DOHH2 (cell line): ENCODE measurements at regions not wholly inside any gene's neighbourhood (a gene's known extent, or its start where the extent isn't known, plus 50 kb on each side); places are given as distances from the start of the nearest gene placed in this dataset.

ENCODE experiments used
- H3F3A ChIP-seq: fragments of 200-600 bp; sonication (generic), shearing (Covaris generic); 2 replicates; pipeline ENCODE4 v1.6.0; 2016; ENCODE audit warnings: antibody characterized with exemption, mild to moderate bottlenecking; ENCODE audit not compliant: control insufficient read depth, insufficient read depth
- H3K27ac ChIP-seq: fragments of 200-600 bp; sonication (generic); 2 replicates; pipeline ENCODE4 v1.5.1; 2014; ENCODE audit warnings: low read depth, mild to moderate bottlenecking, low read length, moderate library complexity
- H3K27me3 ChIP-seq: fragments of 200-600 bp; sonication (generic); 2 replicates; pipeline ENCODE4 v1.6.1; 2014; ENCODE audit warnings: mild to moderate bottlenecking, low read length, mixed read lengths; ENCODE audit not compliant: control insufficient read depth
- H3K36me3 ChIP-seq: fragments of 200-600 bp; sonication (generic); 2 replicates; pipeline ENCODE4 v1.6.1; 2014; ENCODE audit warnings: mild to moderate bottlenecking, low read length, moderate library complexity, mixed read lengths; ENCODE audit not compliant: control insufficient read depth
- H3K4me1 ChIP-seq: fragments of 200-600 bp; sonication (generic); 2 replicates; pipeline ENCODE4 v1.6.1; 2014; ENCODE audit warnings: mild to moderate bottlenecking, low read length, mixed read lengths; ENCODE audit not compliant: control insufficient read depth
- H3K4me2 ChIP-seq: fragments of 200-600 bp; sonication (generic); 2 replicates; pipeline ENCODE4 v1.6.0; 2014; ENCODE audit warnings: mild to moderate bottlenecking, low read length, moderate library complexity
- H3K4me3 ChIP-seq: fragments of 200-600 bp; sonication (generic); 2 replicates; pipeline ENCODE4 v1.5.1; 2014; ENCODE audit warnings: mild to moderate bottlenecking, low read length, mixed read lengths
- H3K79me2 ChIP-seq: fragments of 200-600 bp; sonication (generic); 2 replicates; pipeline ENCODE4 v1.6.1; 2014; ENCODE audit warnings: mild to moderate bottlenecking, low read length, mixed read lengths; ENCODE audit not compliant: control insufficient read depth
- H3K9me2 ChIP-seq: fragments of 200-600 bp; sonication (generic); replicated peaks from 2 replicates; pipeline ENCODE4 v1.6.1; 2014; ENCODE audit warnings: mild to moderate bottlenecking, low read length, mixed read lengths; ENCODE audit not compliant: control insufficient read depth
- H3K9me3 ChIP-seq: fragments of 200-600 bp; sonication (generic); 2 replicates; pipeline ENCODE4 v1.6.1; 2014; ENCODE audit warnings: antibody characterized with exemption, low read length, mixed read lengths; ENCODE audit not compliant: control insufficient read depth, insufficient read depth
- H4K20me1 ChIP-seq: fragments of 200-600 bp; sonication (generic); 2 replicates; pipeline ENCODE4 v1.6.0; 2014; ENCODE audit warnings: low read depth, mild to moderate bottlenecking, antibody characterized with exemption, low read length, moderate library complexity; ENCODE audit not compliant: control insufficient read depth, insufficient read depth
- CTCF ChIP-seq: fragments of 200-600 bp; sonication (generic); IDR thresholded peaks from one replicate; pipeline ENCODE4 v1.5.1; 2014; ENCODE audit warnings: antibody characterized with exemption, mild to moderate bottlenecking, low read depth, low read length; ENCODE audit not compliant: poor library complexity, severe bottlenecking
- EZH2phosphoT487 ChIP-seq: fragments of 200-600 bp; sonication (generic); IDR thresholded peaks from 2 replicates; pipeline ENCODE4 v1.6.1; 2017; ENCODE audit warnings: borderline replicate concordance, mild to moderate bottlenecking, antibody characterized with exemption, low read length, moderate library complexity, mixed read lengths

GRCh38 chr7:17071866-17072265 is 190.1 kb upstream of the AGR3 start:
- Histone ChIP-seq H3K4me3 (no peak overlapping the region), H3K4me2 (no peak overlapping the region), H3K4me1 (no peaks in the 10 kb centered on the region), H3F3A (no peaks in the 10 kb centered on the region), H3K27ac (no peak overlapping the region), H3K79me2 (no peaks in the 10 kb centered on the region), H3K36me3 (no peaks in the 10 kb centered on the region), H3K9me3 (no peaks in the 10 kb centered on the region), H3K9me2 (no peaks in the 10 kb centered on the region), H4K20me1 (no peaks in the 10 kb centered on the region), H3K27me3 (peaks cover 8% of the 10 kb centered on the region; the same call in 1 of the 2 replicates)
- no peak for TF ChIP-seq EZH2phosphoT487
- no peak for TF ChIP-seq CTCF

- Histone ChIP-seq H3K9me3 (no peaks in the 10 kb centered on the region), H3K27ac (no peak overlapping the region), H4K20me1 (no peaks in the 10 kb centered on the region), H3K9me2 (no peaks in the 10 kb centered on the region), H3F3A (no peaks in the 10 kb centered on the region), H3K4me3 (no peak overlapping the region), H3K79me2 (no peaks in the 10 kb centered on the region), H3K4me2 (no peak overlapping the region), H3K4me1 (no peaks in the 10 kb centered on the region), H3K27me3 (no peaks in the 10 kb centered on the region), H3K36me3 (no peaks in the 10 kb centered on the region)
- TF ChIP-seq EZH2phosphoT487, result no peak
- no peak for TF ChIP-seq CTCF
These were observed 193.9 kb upstream of the AGR3 start for GRCh38 chr7:17075601-17076255.

- Histone ChIP-seq H3K79me2 (no peaks in the 10 kb centered on the region), H3K27me3 (no peaks in the 10 kb centered on the region), H3K9me2 (no peaks in the 10 kb centered on the region), H3K4me2 (no peak overlapping the region), H3K27ac (no peak overlapping the region), H3K9me3 (no peaks in the 10 kb centered on the region), H3F3A (no peaks in the 10 kb centered on the region), H4K20me1 (no peaks in the 10 kb centered on the region), H3K36me3 (no peaks in the 10 kb centered on the region), H3K4me3 (no peak overlapping the region), H3K4me1 (no peaks in the 10 kb centered on the region)
- TF ChIP-seq CTCF, result no peak
- no peak for TF ChIP-seq EZH2phosphoT487
These were observed 196.5 kb upstream of the AGR3 start for GRCh38 chr7:17078298-17078697.
